ENCODE measurements at regions not wholly inside any gene's neighbourhood (a gene's known extent, or its start where the extent isn't known, plus 50 kb on each side); places are given as distances from the start of the nearest gene placed in this dataset.

DNA sequence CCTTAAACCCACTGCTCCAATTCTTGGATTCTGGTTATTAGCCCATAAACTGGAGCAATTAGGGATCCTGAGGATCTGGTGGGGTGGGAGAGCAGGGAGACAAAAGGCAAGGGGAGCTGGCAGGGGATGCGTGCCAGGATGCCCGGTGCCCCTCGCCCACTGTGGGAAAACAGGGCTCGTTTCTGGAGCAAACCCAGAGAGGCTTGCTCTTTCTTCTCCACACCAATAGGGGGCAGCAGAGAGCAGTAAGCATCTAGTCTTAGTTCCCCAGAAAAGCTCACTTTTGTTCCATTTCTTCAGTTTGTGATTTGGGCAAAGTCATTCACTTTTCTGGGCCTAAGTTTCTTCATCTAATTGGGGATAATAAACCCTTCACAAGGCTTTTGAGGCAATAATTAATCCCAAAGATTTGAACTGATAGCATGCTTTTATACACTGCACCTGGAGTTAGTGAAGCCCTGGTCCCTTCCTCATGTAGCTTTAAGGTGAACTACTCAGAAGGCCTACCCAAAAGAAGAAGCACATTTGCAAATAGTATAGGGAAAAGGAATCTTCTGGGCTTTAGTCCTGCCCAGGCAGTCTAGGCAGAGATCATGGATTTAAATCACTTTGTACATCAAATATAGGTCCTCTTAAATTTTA, 160.6 kb upstream of the USP24 start:
- peak; percentile 59 for DNase-seq
- TF ChIP-seq, protein P1, sequence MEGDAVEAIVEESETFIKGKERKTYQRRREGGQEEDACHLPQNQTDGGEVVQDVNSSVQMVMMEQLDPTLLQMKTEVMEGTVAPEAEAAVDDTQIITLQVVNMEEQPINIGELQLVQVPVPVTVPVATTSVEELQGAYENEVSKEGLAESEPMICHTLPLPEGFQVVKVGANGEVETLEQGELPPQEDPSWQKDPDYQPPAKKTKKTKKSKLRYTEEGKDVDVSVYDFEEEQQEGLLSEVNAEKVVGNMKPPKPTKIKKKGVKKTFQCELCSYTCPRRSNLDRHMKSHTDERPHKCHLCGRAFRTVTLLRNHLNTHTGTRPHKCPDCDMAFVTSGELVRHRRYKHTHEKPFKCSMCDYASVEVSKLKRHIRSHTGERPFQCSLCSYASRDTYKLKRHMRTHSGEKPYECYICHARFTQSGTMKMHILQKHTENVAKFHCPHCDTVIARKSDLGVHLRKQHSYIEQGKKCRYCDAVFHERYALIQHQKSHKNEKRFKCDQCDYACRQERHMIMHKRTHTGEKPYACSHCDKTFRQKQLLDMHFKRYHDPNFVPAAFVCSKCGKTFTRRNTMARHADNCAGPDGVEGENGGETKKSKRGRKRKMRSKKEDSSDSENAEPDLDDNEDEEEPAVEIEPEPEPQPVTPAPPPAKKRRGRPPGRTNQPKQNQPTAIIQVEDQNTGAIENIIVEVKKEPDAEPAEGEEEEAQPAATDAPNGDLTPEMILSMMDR (IDR thresholded peaks at IDR 0.05), result peak; percentile 71 to 94 (median 78)
- no peak for TF ChIP-seq POLR2A (IDR thresholded peaks at IDR 0.05)
- WGBS, 2 donors, result 48 to 49% methylated on average over 4 of the region's 4 CpGs
- Histone ChIP-seq H3K27ac (peak overlapping the region; percentile 37 to 41), H3K4me3 (no peak overlapping the region), H3K36me3 (ENCODE audit: low read depth, missing control alignments) (no peaks in the 10 kb centered on the region), H3K4me1 (peaks cover 11% of the 10 kb centered on the region), H3K9me3 (no peaks in the 10 kb centered on the region), H3K27me3 (no peaks in the 10 kb centered on the region)
- intact Hi-C loops (cut with DNase I; ENCODE audit: low total_unique reads), result no loop called here

DNA sequence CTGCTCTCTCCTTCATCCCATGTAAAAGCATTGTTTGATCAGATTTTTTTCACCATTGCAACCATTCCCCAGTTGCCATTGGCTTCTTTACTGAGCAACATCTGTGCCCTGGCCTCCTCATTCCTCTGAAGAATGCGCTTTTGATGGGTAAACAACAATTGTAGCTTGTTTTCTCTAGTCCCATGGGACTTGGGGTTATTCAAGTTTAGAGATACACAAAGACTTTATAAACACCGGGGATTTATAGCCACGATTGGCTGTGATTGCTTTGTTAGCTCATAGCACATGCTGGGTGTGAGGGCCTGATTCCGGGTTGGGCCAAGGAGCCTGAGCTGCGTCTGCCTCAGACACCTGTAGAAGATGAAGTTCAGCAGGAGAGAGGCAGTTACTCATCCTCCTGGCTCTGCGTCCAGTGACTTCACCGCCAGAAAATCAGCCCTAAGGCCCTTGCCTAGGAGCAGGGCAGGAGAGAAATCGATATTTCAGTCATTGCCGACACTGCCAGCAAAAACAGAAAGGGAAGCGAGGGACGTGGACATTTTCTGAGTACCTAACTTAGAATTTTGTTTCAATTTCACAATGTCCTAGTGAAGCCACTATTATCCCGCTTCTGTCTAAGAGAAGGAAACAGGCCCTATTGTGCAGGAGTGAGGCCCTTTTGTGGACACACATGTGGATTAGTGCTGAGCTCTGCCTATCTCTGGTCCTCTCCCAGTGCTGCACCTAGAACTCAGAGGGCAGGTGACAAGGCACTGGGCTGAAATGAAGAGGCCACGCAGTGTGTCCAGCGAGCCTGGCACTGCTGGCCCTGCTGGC, 159.8 kb upstream of the USP24 start:
- Histone ChIP-seq H3K36me3 (ENCODE audit: low read depth, missing control alignments) (no peaks in the 10 kb centered on the region), H3K27ac (peak overlapping the region; percentile 37 to 41), H3K4me1 (peaks cover 11% of the 10 kb centered on the region), H3K4me3 (no peak overlapping the region), H3K9me3 (no peaks in the 10 kb centered on the region), H3K27me3 (no peaks in the 10 kb centered on the region)
- 73 to 75% methylated on average over 14 of the region's 14 CpGs for WGBS, 2 donors
- intact Hi-C loops (cut with DNase I; ENCODE audit: low total_unique reads), result no loop called here
- no peak for TF ChIP-seq POLR2A (IDR thresholded peaks at IDR 0.05)
- peak; percentile 54 for DNase-seq

DNA sequence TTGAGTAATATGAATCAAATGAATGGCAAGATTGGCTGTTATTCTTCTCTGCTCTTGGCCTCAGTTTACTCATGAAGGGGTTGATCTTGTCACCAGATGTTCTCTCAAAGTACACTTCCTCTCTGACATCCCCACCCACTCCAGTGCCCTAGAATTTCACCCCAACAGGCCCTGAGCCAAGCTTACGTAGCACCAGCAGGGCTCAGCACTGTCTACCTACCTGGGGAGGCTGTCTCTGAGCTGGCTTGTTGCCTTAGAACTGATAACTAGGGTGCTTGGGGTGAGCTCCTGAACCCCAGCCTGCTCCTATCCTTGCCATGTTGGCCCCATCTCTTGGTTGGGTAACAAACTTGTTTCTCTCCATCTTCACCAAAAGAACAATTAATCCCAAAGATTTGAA, 159.1 kb upstream of the USP24 start:
- peaks cover 11% of the 10 kb centered on the region for H3K4me1 ChIP-seq

DNA sequence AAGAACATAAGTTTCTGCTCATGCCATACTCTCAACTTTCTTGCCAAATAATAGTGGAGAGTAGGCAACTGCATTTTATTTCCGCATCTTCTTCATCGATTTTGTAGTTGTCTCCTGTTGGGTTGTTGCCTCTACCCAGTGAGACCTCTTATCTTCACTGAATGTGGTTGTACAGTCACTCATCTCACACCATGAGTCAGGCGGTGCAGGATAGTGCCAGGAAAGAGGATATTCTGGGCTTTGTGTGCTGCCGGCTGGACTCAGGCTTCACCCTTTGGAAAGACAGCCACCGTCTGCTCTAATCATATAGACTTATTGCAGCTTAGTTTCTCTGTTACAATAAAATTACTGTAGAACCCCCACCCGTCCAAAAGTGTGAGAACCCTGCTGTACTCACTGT, 154.3 kb upstream of the USP24 start:
- Histone ChIP-seq H3K4me3 (no peak overlapping the region), H3K9me3 (no peaks in the 10 kb centered on the region), H3K27me3 (no peaks in the 10 kb centered on the region), H3K4me1 (peaks cover 3% of the 10 kb centered on the region), H3K36me3 (ENCODE audit: low read depth, missing control alignments) (no peaks in the 10 kb centered on the region), H3K27ac (no peak overlapping the region)
- no peak for DNase-seq
- WGBS, 2 donors, result 85 to 86% methylated on average over 5 to 6 of the region's 6 CpGs
- intact Hi-C loops (cut with DNase I; ENCODE audit: low total_unique reads), result no loop called here
- no peak for TF ChIP-seq POLR2A (IDR thresholded peaks at IDR 0.05)
- TF ChIP-seq, protein P1 (IDR thresholded peaks at IDR 0.05), result no peak

More for the DNA sequence above, 159.1 kb upstream of the USP24 start:
- TF ChIP-seq, protein P1 (IDR thresholded peaks at IDR 0.05), result no peak
- TF ChIP-seq POLR2A (IDR thresholded peaks at IDR 0.05), result no peak
- Histone ChIP-seq H3K27ac (no peak overlapping the region), H3K4me3 (no peak overlapping the region), H3K36me3 (ENCODE audit: low read depth, missing control alignments) (no peaks in the 10 kb centered on the region), H3K27me3 (no peaks in the 10 kb centered on the region), H3K9me3 (no peaks in the 10 kb centered on the region)
- WGBS, 2 donors, result 90% methylated on average over 1 of the region's 1 CpG
- no peak for DNase-seq
- intact Hi-C loops (cut with DNase I; ENCODE audit: low total_unique reads), result no loop called here

DNA sequence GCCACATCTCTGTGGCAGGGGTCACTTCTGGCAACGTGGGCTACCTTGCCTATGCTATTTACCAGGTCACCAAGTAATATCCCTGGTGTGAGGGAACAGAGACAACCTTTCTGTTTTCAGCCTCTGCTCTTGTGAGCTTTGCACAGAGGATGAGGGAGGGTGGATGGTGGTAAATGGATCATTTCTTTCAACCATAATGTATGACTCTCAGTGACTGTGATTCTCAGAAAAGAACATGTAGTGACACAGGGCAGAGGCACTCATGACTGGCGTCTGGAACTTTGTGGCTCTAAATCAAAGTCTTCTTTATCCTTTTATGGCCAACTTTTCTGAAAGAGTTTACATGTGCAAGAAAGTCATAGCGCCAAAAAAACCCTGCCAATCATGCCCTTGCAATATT, 153.5 kb upstream of the USP24 start:
- 65 to 67% methylated on average over 3 of the region's 3 CpGs for WGBS, 2 donors
- no peaks in the 10 kb centered on the region for H3K9me3 ChIP-seq
- H3K4me3 ChIP-seq, result no peak overlapping the region
- intact Hi-C loops (cut with DNase I; ENCODE audit: low total_unique reads), result no loop called here
- TF ChIP-seq POLR2A (IDR thresholded peaks at IDR 0.05), result no peak
- TF ChIP-seq, protein P1 (IDR thresholded peaks at IDR 0.05), result no peak
- no peaks in the 10 kb centered on the region for H3K27me3 ChIP-seq
- no peak overlapping the region for H3K27ac ChIP-seq
- H3K36me3 ChIP-seq (ENCODE audit: low read depth, missing control alignments), result no peaks in the 10 kb centered on the region
- no peak for DNase-seq
- H3K4me1 ChIP-seq, result no peaks in the 10 kb centered on the region

All from testis (tissue), 2 donors.